ENCODE measurements at regions not wholly inside any gene's neighbourhood (a gene's known extent, or its start where the extent isn't known, plus 50 kb on each side); places are given as distances from the start of the nearest gene placed in this dataset.

GRCh38 chr4:53821179-53821851, 230.0 kb upstream of the LNX1 start:
- TF ChIP-seq POLR2A (IDR thresholded peaks at IDR 0.05) (no peak), CTCF (IDR thresholded peaks at IDR 0.05) (no peak)
- no peak overlapping the region for H3K4me3 ChIP-seq (ENCODE audit: low read depth, poor library complexity, severe bottlenecking)
- 65 to 66% methylated on average over 8 of the region's 8 CpGs for WGBS, 2 donors
- intact Hi-C loops (cut with DNase I; ENCODE audit: low total_unique reads): no loop called here
- DNase-seq (ENCODE audit: low spot score in 2 of 2): no peak

- TF ChIP-seq CTCF (IDR thresholded peaks at IDR 0.05): no peak
- TF ChIP-seq POLR2A (IDR thresholded peaks at IDR 0.05): no peak
- peak in 1 of 2 donors; percentile 13 for DNase-seq (ENCODE audit: low spot score in 2 of 2)
- WGBS, 2 donors: 42 to 58% methylated on average over 5 of the region's 5 CpGs
- no peak overlapping the region for H3K4me3 ChIP-seq (ENCODE audit: low read depth, poor library complexity, severe bottlenecking)
- intact Hi-C loops (cut with DNase I; ENCODE audit: low total_unique reads): no loop called here
Observed at GRCh38 chr4:53818104-53818503, 226.8 kb upstream of the LNX1 start.

GRCh38 chr4:53816561-53816960, 225.3 kb upstream of the LNX1 start:
- H3K4me3 ChIP-seq (ENCODE audit: low read depth, poor library complexity, severe bottlenecking): no peak overlapping the region
- WGBS, 2 donors: 72 to 75% methylated on average over 10 of the region's 10 CpGs
- intact Hi-C loops (cut with DNase I; ENCODE audit: low total_unique reads): no loop called here
- peak in 1 of 2 donors; percentile 70 for DNase-seq (ENCODE audit: low spot score in 2 of 2)
- TF ChIP-seq POLR2A (IDR thresholded peaks at IDR 0.05) (no peak), CTCF (IDR thresholded peaks at IDR 0.05) (no peak)

GRCh38 chr4:53815281-53815680, 224.0 kb upstream of the LNX1 start:
- peak in 1 of 2 donors; percentile 56 for DNase-seq (ENCODE audit: low spot score in 2 of 2)
- no peak overlapping the region for H3K4me3 ChIP-seq (ENCODE audit: low read depth, poor library complexity, severe bottlenecking)
- intact Hi-C loops (cut with DNase I; ENCODE audit: low total_unique reads): no loop called here
- 80 to 86% methylated on average over 3 of the region's 3 CpGs for WGBS, 2 donors
- TF ChIP-seq POLR2A (IDR thresholded peaks at IDR 0.05) (no peak), CTCF (IDR thresholded peaks at IDR 0.05) (no peak)

GRCh38 chr4:53813998-53814397, 222.7 kb upstream of the LNX1 start:
- intact Hi-C loops (cut with DNase I; ENCODE audit: low total_unique reads): no loop called here
- DNase-seq (ENCODE audit: low spot score in 2 of 2): no peak
- TF ChIP-seq POLR2A (IDR thresholded peaks at IDR 0.05): no peak
- TF ChIP-seq CTCF (IDR thresholded peaks at IDR 0.05): no peak
- no peak overlapping the region for H3K4me3 ChIP-seq (ENCODE audit: low read depth, poor library complexity, severe bottlenecking)
- whole genome bisulfite sequencing, 2 donors: 81 to 86% methylated on average over 4 of the region's 4 CpGs

GRCh38 chr4:53810643-53811042, 219.4 kb upstream of the LNX1 start:
- WGBS, 2 donors: 100% methylated on average over 2 to 4 of the region's 4 CpGs
- TF ChIP-seq CTCF (IDR thresholded peaks at IDR 0.05): no peak
- TF ChIP-seq POLR2A (IDR thresholded peaks at IDR 0.05): no peak
- H3K4me3 ChIP-seq (ENCODE audit: low read depth, poor library complexity, severe bottlenecking): no peak overlapping the region
- DNase-seq (ENCODE audit: low spot score in 2 of 2): peak in 1 of 2 donors; percentile 45
- intact Hi-C loops (cut with DNase I; ENCODE audit: low total_unique reads): no loop called here

All from lower leg skin (tissue), 4 donors.